H9 (cell line): ENCODE measurements at regions not wholly inside any gene's neighbourhood (a gene's known extent, or its start where the extent isn't known, plus 50 kb on each side); places are given as distances from the start of the nearest gene placed in this dataset.

Source experiments
- DNase-seq: peaks from one replicate; pipeline ENCODE4 v3.0.0-alpha.2; 2017
- H2AFZ ChIP-seq: one replicate; pipeline ENCODE4 v1.6.1; 2013; ENCODE audit warnings: mild to moderate bottlenecking, low read length, control low read depth, moderate library complexity
- H2AK5ac ChIP-seq: 2 replicates; pipeline ENCODE4 v1.6.1; 2013; ENCODE audit warnings: low read length, control low read depth, mixed read lengths; ENCODE audit not compliant: insufficient read length
- H2BK120ac ChIP-seq: one replicate; pipeline ENCODE4 v1.6.1; 2013; ENCODE audit warnings: low read depth, mild to moderate bottlenecking, low read length, control low read depth, inconsistent platforms; ENCODE audit not compliant: poor library complexity, severe bottlenecking
- H2BK12ac ChIP-seq: 2 replicates; pipeline ENCODE4 v1.6.1; 2013; ENCODE audit warnings: low read length, control low read depth, mixed read lengths, low read depth; ENCODE audit not compliant: insufficient read length
- H2BK15ac ChIP-seq: 2 replicates; pipeline ENCODE4 v1.6.1; 2013; ENCODE audit warnings: low read depth, low read length, control low read depth
- H2BK20ac ChIP-seq: one replicate; pipeline ENCODE4 v1.6.1; 2013; ENCODE audit warnings: low read depth, mild to moderate bottlenecking, low read length, control low read depth, inconsistent platforms; ENCODE audit not compliant: poor library complexity, severe bottlenecking
- H2BK5ac ChIP-seq: 2 replicates; pipeline ENCODE4 v1.6.1; 2013; ENCODE audit warnings: low read length, control low read depth, mixed read lengths; ENCODE audit not compliant: insufficient read length
- H3K14ac ChIP-seq: 2 replicates; pipeline ENCODE4 v1.6.1; 2013; ENCODE audit warnings: low read length, control low read depth; ENCODE audit not compliant: insufficient read depth
- H3K18ac ChIP-seq: 2 replicates; pipeline ENCODE4 v1.6.1; 2013; ENCODE audit warnings: low read depth, mild to moderate bottlenecking, mixed read lengths, low read length, control low read depth; ENCODE audit not compliant: insufficient read length
- H3K23ac ChIP-seq: 2 replicates; pipeline ENCODE4 v1.6.1; 2013; ENCODE audit warnings: low read length, control low read depth, mixed read lengths, low read depth; ENCODE audit not compliant: insufficient read length
- H3K23me2 ChIP-seq: 2 replicates; pipeline ENCODE4 v1.6.1; 2013; ENCODE audit warnings: low read depth, mild to moderate bottlenecking, mixed read lengths, low read length, control low read depth; ENCODE audit not compliant: insufficient read length, poor library complexity, severe bottlenecking
- H3K27ac ChIP-seq: 2 replicates; pipeline ENCODE4 v1.5.1; 2013; ENCODE audit warnings: low read length, control low read depth, mixed read lengths, low read depth; ENCODE audit not compliant: insufficient read length
- H3K27me3 ChIP-seq: 2 replicates; pipeline ENCODE4 v1.6.1; 2013; ENCODE audit warnings: low read length, control low read depth, inconsistent platforms; ENCODE audit not compliant: insufficient read depth
- H3K4ac ChIP-seq: 2 replicates; pipeline ENCODE4 v1.6.1; 2013; ENCODE audit warnings: low read depth, mild to moderate bottlenecking, control low read depth, inconsistent platforms, low read length, moderate library complexity
- H3K4me1 ChIP-seq: 2 replicates; pipeline ENCODE4 v1.6.1; 2013; ENCODE audit warnings: low read length, control low read depth, inconsistent platforms; ENCODE audit not compliant: insufficient read depth
- H3K4me2 ChIP-seq: 2 replicates; pipeline ENCODE4 v1.6.1; 2013; ENCODE audit warnings: low read length, control low read depth, mixed read lengths; ENCODE audit not compliant: insufficient read length, insufficient read depth
- H3K56ac ChIP-seq: 2 replicates; pipeline ENCODE4 v1.6.1; 2013; ENCODE audit warnings: low read depth, mild to moderate bottlenecking, mixed read lengths, low read length, control low read depth; ENCODE audit not compliant: insufficient read length
- H3K79me1 ChIP-seq: 2 replicates; pipeline ENCODE4 v1.6.1; 2013; ENCODE audit warnings: low read depth, mild to moderate bottlenecking, moderate library complexity, low read length, control low read depth, inconsistent platforms; ENCODE audit not compliant: insufficient read depth, poor library complexity, severe bottlenecking
- H3K79me2 ChIP-seq: 2 replicates; pipeline ENCODE4 v1.6.1; 2013; ENCODE audit warnings: low read length, control low read depth, inconsistent platforms; ENCODE audit not compliant: insufficient read depth
- H3K9ac ChIP-seq: 2 replicates; pipeline ENCODE4 v1.6.1; 2013; ENCODE audit warnings: low read length, control low read depth, mixed read lengths; ENCODE audit not compliant: insufficient read length; ENCODE audit errors: extremely low read depth
- H3K9me3 ChIP-seq: one replicate; pipeline ENCODE4 v1.6.1; 2013; ENCODE audit warnings: low read depth, low read length, inconsistent platforms; ENCODE audit not compliant: control insufficient read depth
- H3T11ph ChIP-seq: one replicate; pipeline ENCODE4 v1.6.1; 2013; ENCODE audit warnings: mild to moderate bottlenecking, low read length, control low read depth, inconsistent platforms
- H4K20me1 ChIP-seq: one replicate; pipeline ENCODE4 v1.6.1; 2013; ENCODE audit not compliant: control insufficient read depth, insufficient read length, insufficient read depth
- H4K5ac ChIP-seq: 2 replicates; pipeline ENCODE4 v1.6.1; 2013; ENCODE audit warnings: low read depth, mild to moderate bottlenecking, mixed read lengths, low read length, control low read depth; ENCODE audit not compliant: insufficient read length
- H4K8ac ChIP-seq: replicated peaks from 2 replicates; pipeline ENCODE4 v1.6.1; 2013; ENCODE audit warnings: low read length, control low read depth, mixed read lengths, low read depth; ENCODE audit not compliant: insufficient read length
- H4K91ac ChIP-seq: 2 replicates; pipeline ENCODE4 v1.6.1; 2013; ENCODE audit warnings: low read depth, mild to moderate bottlenecking, moderate library complexity, mixed read lengths, low read length, control low read depth; ENCODE audit not compliant: insufficient read length
- H3K27ac Mint-ChIP-seq, 3 experiments: 2 replicates in 2 of 3; 3 replicates in 1 of 3; pipeline ENCODE4 v1.8.0; 2020 to 2021; ENCODE audit warnings: mixed read lengths in 3 of 3, mild to moderate bottlenecking in 1 of 3, moderate library complexity in 1 of 3
- H3K27me3 Mint-ChIP-seq: 2 replicates; pipeline ENCODE4 v1.8.0; 2021; ENCODE audit warnings: low read depth, mild to moderate bottlenecking, moderate library complexity, mixed read lengths
- H3K36me3 Mint-ChIP-seq, 3 experiments: 2 replicates in 2 of 3; 3 replicates in 1 of 3; pipeline ENCODE4 v1.8.0; 2020 to 2021; ENCODE audit warnings: low read depth in 3 of 3, mixed read lengths in 3 of 3; ENCODE audit not compliant: insufficient read depth in 1 of 3
- H3K4me1 Mint-ChIP-seq, 2 experiments: 2 replicates each; pipeline ENCODE4 v1.8.0; 2020; ENCODE audit warnings: mixed read lengths in 2 of 2
- H3K4me3 Mint-ChIP-seq, 2 experiments: 2 replicates in 1 of 2; 3 replicates in 1 of 2; pipeline ENCODE4 v1.8.0; 2020 to 2021; ENCODE audit warnings: mild to moderate bottlenecking in 2 of 2, mixed read lengths in 2 of 2, moderate library complexity in 1 of 2
- H3K9me3 Mint-ChIP-seq, 2 experiments: 2 replicates in 1 of 2; 3 replicates in 1 of 2; pipeline ENCODE4 v1.8.0; 2020; ENCODE audit warnings: mild to moderate bottlenecking in 2 of 2, mixed read lengths in 2 of 2, moderate library complexity in 1 of 2
- CTCF ChIP-seq: fragments of 200-600 bp; sonication (generic); conservative IDR thresholded peaks from 3 replicates; pipeline ENCODE4 v1.8.0; 2021; ENCODE audit warnings: antibody characterized with exemption, mild to moderate bottlenecking
- WGBS: extraction: QIAGEN DNeasy Blood & Tissue Kit; methylation state at CpG from one replicate; pipeline ENCODE4 v1.1.7; 2013; ENCODE audit warnings: missing lambda C conversion rate, low lambda C conversion rate, mixed read lengths; ENCODE audit not compliant: insufficient read length; ENCODE audit errors: extremely low coverage; 5-methylcytosine and 5-hydroxymethylcytosine counted together

- WGBS: no CpG with 5 or more reads among the region's 16 CpGs
- no peak for TF ChIP-seq CTCF
- H3K27me3 Mint-ChIP-seq: no peaks in the 10 kb centered on the region; the same call in 1 of the 2 replicates
Observed at GRCh38 chr7:21221130-21221529, 206.8 kb upstream of the SP4 start.

More at GRCh38 chr7:21221130-21221529, 206.8 kb upstream of the SP4 start:
- no peaks in the 10 kb centered on the region for H3K9me3 ChIP-seq
- no peak for DNase-seq
- Mint-ChIP-seq H3K36me3 (no peaks in the 10 kb centered on the region), H3K4me3 (no peak overlapping the region), H3K4me1 (peaks cover 0 to 3% of the 10 kb centered on the region in 2 experiments; a peak in 2 of 4 replicates), H3K9me3 (no peaks in the 10 kb centered on the region), H3K27ac (no peak overlapping the region)
- no peak overlapping the region for H2AFZ ChIP-seq
- H2BK20ac ChIP-seq: no peak overlapping the region
- H2BK120ac ChIP-seq: no peak overlapping the region
- H4K8ac ChIP-seq: no peak overlapping the region
- H3K14ac ChIP-seq: no peak overlapping the region
- H4K91ac ChIP-seq: no peak overlapping the region
- H2BK5ac ChIP-seq: no peak overlapping the region
- H4K5ac ChIP-seq: no peak overlapping the region
- no peak overlapping the region for H3K27ac ChIP-seq
- H2AK5ac ChIP-seq: no peak overlapping the region
- no peak overlapping the region for H3K18ac ChIP-seq
- H3K23me2 ChIP-seq: no peaks in the 10 kb centered on the region
- H3K27me3 ChIP-seq: no peaks in the 10 kb centered on the region
- no peak overlapping the region for H3K9ac ChIP-seq
- no peaks in the 10 kb centered on the region; the same call in 1 of the 2 replicates for H3K4me1 ChIP-seq
- H3T11ph ChIP-seq: no peak overlapping the region
- H2BK15ac ChIP-seq: no peak overlapping the region
- H3K56ac ChIP-seq: no peak overlapping the region
- no peak overlapping the region for H3K23ac ChIP-seq
- H3K4ac ChIP-seq: no peak overlapping the region
- H2BK12ac ChIP-seq: no peak overlapping the region
- H3K79me1 ChIP-seq: no peaks in the 10 kb centered on the region
- H3K4me2 ChIP-seq: no peak overlapping the region
- H3K79me2 ChIP-seq: no peaks in the 10 kb centered on the region
- no peaks in the 10 kb centered on the region for H4K20me1 ChIP-seq
